ENCODE measurements at regions not wholly inside any gene's neighbourhood (a gene's known extent, or its start where the extent isn't known, plus 50 kb on each side); places are given as distances from the start of the nearest gene placed in this dataset.
A peak's percentile ranks its signal among the peaks of the same experiment; 100 is the strongest.

GRCh38 chr11:19589567-19590260 lies 122.9 kb upstream of the NAV2 start:
- no peaks in the 10 kb centered on the region for H3K9me3 ChIP-seq
- no peak overlapping the region for H3K27ac ChIP-seq
- TF ChIP-seq CTCF (IDR thresholded peaks at IDR 0.05) (no peak), POLR2A (IDR thresholded peaks at IDR 0.05) (no peak)
- intact Hi-C loops (cut with DNase I), result no loop called here
- no peaks in the 10 kb centered on the region for H3K27me3 ChIP-seq
- ATAC-seq, result peak in 3 of 4 donors; percentile 30 to 49 (median 42)
- H3K36me3 ChIP-seq, result no peaks in the 10 kb centered on the region
- no peak for DNase-seq
- peaks cover 0 to 14% (median 0%) of the 10 kb centered on the region in 12 donors for H3K4me1 ChIP-seq
- 59 to 77% (median 66%) methylated on average over 9 to 10 of the region's 10 CpGs for WGBS, 4 donors
- H3K4me3 ChIP-seq, result no peak overlapping the region

GRCh38 chr11:19587979-19588378 lies 124.7 kb upstream of the NAV2 start:
- TF ChIP-seq POLR2A (IDR thresholded peaks at IDR 0.05), result no peak
- no peak for TF ChIP-seq CTCF (IDR thresholded peaks at IDR 0.05)
- Histone ChIP-seq H3K27ac (no peak overlapping the region), H3K4me1 (peaks cover 0 to 7% (median 0%) of the 10 kb centered on the region in 12 donors), H3K36me3 (no peaks in the 10 kb centered on the region), H3K9me3 (no peaks in the 10 kb centered on the region), H3K4me3 (no peak overlapping the region), H3K27me3 (no peaks in the 10 kb centered on the region)
- no peak for DNase-seq
- intact Hi-C loops (cut with DNase I), result no loop called here
- no peak for ATAC-seq
- 96 to 100% (median 99%) methylated on average over 1 of the region's 1 CpG for WGBS, 4 donors

GRCh38 chr11:19580646-19581045 lies 132.0 kb upstream of the NAV2 start:
- no peaks in the 10 kb centered on the region for H3K27me3 ChIP-seq
- 95 to 100% (median 98%) methylated on average over 1 of the region's 1 CpG for WGBS, 4 donors
- H3K4me1 ChIP-seq, result peaks cover 10 to 42% (median 36%) of the 10 kb centered on the region in 12 donors
- no peak for DNase-seq
- no peaks in the 10 kb centered on the region for H3K9me3 ChIP-seq
- intact Hi-C loops (cut with DNase I), result no loop called here
- H3K4me3 ChIP-seq, result no peak overlapping the region
- H3K36me3 ChIP-seq, result no peaks in the 10 kb centered on the region
- peak overlapping the region in 3 of 12 donors; percentile 85 to 88 (median 88) for H3K27ac ChIP-seq
- TF ChIP-seq CTCF (IDR thresholded peaks at IDR 0.05) (no peak), POLR2A (IDR thresholded peaks at IDR 0.05) (no peak)
- no peak for ATAC-seq

- ATAC-seq (no peak), DNase-seq (no peak)
- peaks cover 10 to 48% (median 36%) of the 10 kb centered on the region in 12 donors for H3K4me1 ChIP-seq
- no peaks in the 10 kb centered on the region for H3K27me3 ChIP-seq
- 49 to 81% (median 71%) methylated on average over 5 of the region's 5 CpGs for WGBS, 4 donors
- H3K4me3 ChIP-seq, result no peak overlapping the region
- H3K27ac ChIP-seq, result peak overlapping the region in 8 of 12 donors; percentile 85 to 92 (median 88)
- no peaks in the 10 kb centered on the region for H3K36me3 ChIP-seq
- intact Hi-C loops (cut with DNase I), result loop anchor here in 3 of 10 donors (5.0 to 10.0 kb wide), 2 partner anchors 132 to 135 kb away; partner anchors contain the start of gene NAV2 (in 3 of the 3)
- H3K9me3 ChIP-seq, result no peaks in the 10 kb centered on the region
- TF ChIP-seq POLR2A (IDR thresholded peaks at IDR 0.05), result no peak
- TF ChIP-seq CTCF (IDR thresholded peaks at IDR 0.05), result no peak
These were observed 132.7 kb upstream of the NAV2 start for GRCh38 chr11:19579957-19580356.
